ENCODE measurements at regions not wholly inside any gene's neighbourhood (a gene's known extent, or its start where the extent isn't known, plus 50 kb on each side); places are given as distances from the start of the nearest gene placed in this dataset.

GRCh38 chr13:82664183-82664582 is 1218.1 kb downstream of the SLITRK1 start:
- no peaks in the 10 kb centered on the region for H3K27me3 ChIP-seq (ENCODE audit: insufficient read depth, poor library complexity, severe bottlenecking)
- no peak overlapping the region for H3K4me3 ChIP-seq (replicated peaks; ENCODE audit: insufficient read depth, low read length)
- no peak overlapping the region for H3K27ac ChIP-seq (replicated peaks)
- TF ChIP-seq GABPA (IDR thresholded peaks at IDR 0.05; ENCODE audit: low read depth) (no peak), REST (IDR thresholded peaks at IDR 0.05; ENCODE audit: insufficient replicate concordance, low read depth) (no peak), SPI1 (IDR thresholded peaks at IDR 0.05; ENCODE audit: borderline replicate concordance, low read depth) (no peak), CTCF (IDR thresholded peaks at IDR 0.05; ENCODE audit: insufficient read depth, low read length) (no peak), POLR2AphosphoS5 (IDR thresholded peaks at IDR 0.05; ENCODE audit: low read depth) (no peak)
- DNase-seq (ENCODE audit: low read depth in 1 of 2, low spot score in 1 of 2): no peak

- TF ChIP-seq SPI1 (IDR thresholded peaks at IDR 0.05; ENCODE audit: borderline replicate concordance, low read depth) (peak; percentile 21; the same call in 1 of the 2 replicates), POLR2AphosphoS5 (IDR thresholded peaks at IDR 0.05; ENCODE audit: low read depth) (peak; percentile 43; the same call in 1 of the 2 replicates), CTCF (IDR thresholded peaks at IDR 0.05; ENCODE audit: insufficient read depth, low read length) (no peak), REST (IDR thresholded peaks at IDR 0.05; ENCODE audit: insufficient replicate concordance, low read depth) (no peak)
- peak in 1 of 2 experiments; percentile 82 for DNase-seq (ENCODE audit: low read depth in 1 of 2, low spot score in 1 of 2)
- H3K4me3 ChIP-seq (replicated peaks; ENCODE audit: insufficient read depth, low read length): no peak overlapping the region
- peak overlapping the region; percentile 61 for H3K27ac ChIP-seq (replicated peaks)
- H3K27me3 ChIP-seq (ENCODE audit: insufficient read depth, poor library complexity, severe bottlenecking): no peaks in the 10 kb centered on the region
Measured at GRCh38 chr13:82661126-82661525, 1221.1 kb downstream of the SLITRK1 start.

GRCh38 chr13:82658811-82659210 is 1223.5 kb downstream of the SLITRK1 start:
- DNase-seq (ENCODE audit: low read depth in 1 of 2, low spot score in 1 of 2): no peak
- Histone ChIP-seq H3K4me3 (replicated peaks; ENCODE audit: insufficient read depth, low read length) (no peak overlapping the region), H3K27me3 (ENCODE audit: insufficient read depth, poor library complexity, severe bottlenecking) (no peaks in the 10 kb centered on the region), H3K27ac (replicated peaks) (no peak overlapping the region)
- TF ChIP-seq CTCF (IDR thresholded peaks at IDR 0.05; ENCODE audit: insufficient read depth, low read length) (no peak), POLR2AphosphoS5 (IDR thresholded peaks at IDR 0.05; ENCODE audit: low read depth) (no peak)

GRCh38 chr13:82657471-82657870 is 1224.8 kb downstream of the SLITRK1 start:
- Histone ChIP-seq H3K27ac (replicated peaks) (no peak overlapping the region), H3K27me3 (ENCODE audit: insufficient read depth, poor library complexity, severe bottlenecking) (no peaks in the 10 kb centered on the region), H3K4me3 (replicated peaks; ENCODE audit: insufficient read depth, low read length) (no peak overlapping the region)
- TF ChIP-seq REST (IDR thresholded peaks at IDR 0.05; ENCODE audit: insufficient replicate concordance, low read depth) (no peak), SPI1 (IDR thresholded peaks at IDR 0.05; ENCODE audit: borderline replicate concordance, low read depth) (no peak), GABPA (IDR thresholded peaks at IDR 0.05; ENCODE audit: low read depth) (no peak), CTCF (IDR thresholded peaks at IDR 0.05; ENCODE audit: insufficient read depth, low read length) (no peak)
- DNase-seq (ENCODE audit: low read depth in 1 of 2, low spot score in 1 of 2): no peak

All from HL-60 (cell line).